Natural killer cell (primary cell): ENCODE measurements at regions not wholly inside any gene's neighbourhood (a gene's known extent, or its start where the extent isn't known, plus 50 kb on each side); places are given as distances from the start of the nearest gene placed in this dataset.

ENCODE experiments used
- ATAC-seq, 3 donors: fragments of 150-1000 bp in 2 of 3; fragments of 200-7000 bp in 1 of 3; cut with Tn5 transposase; 1 replicate in 1 of 3; 2 replicates in 2 of 3; pipeline ENCODE4 v1.10.0; 2021; ENCODE audit warnings: mild to moderate bottlenecking in 2 of 3, moderate library complexity in 2 of 3
- DNase-seq, 2 donors: peaks; one replicate each; pipeline versions ENCODE4 v3.0.0 to v3.0.0-alpha.2; 2013 to 2021; ENCODE audit warnings: mixed read lengths in 1 of 2
- H3K27ac ChIP-seq: one replicate; pipeline ENCODE4 v1.5.1; 2013; ENCODE audit warnings: mild to moderate bottlenecking, low read length
- H3K27me3 ChIP-seq: one replicate; pipeline ENCODE4 v1.6.1; 2013; ENCODE audit warnings: low read length; ENCODE audit not compliant: control insufficient read depth, insufficient read depth
- H3K36me3 ChIP-seq: one replicate; pipeline ENCODE4 v1.6.1; 2013; ENCODE audit warnings: low read length; ENCODE audit not compliant: control insufficient read depth, insufficient read depth
- H3K4me1 ChIP-seq: one replicate; pipeline ENCODE4 v1.6.1; 2013; ENCODE audit warnings: low read length; ENCODE audit not compliant: control insufficient read depth, insufficient read depth
- H3K4me3 ChIP-seq: one replicate; pipeline ENCODE4 v1.5.1; 2013; ENCODE audit warnings: low read length
- H3K9me3 ChIP-seq: one replicate; pipeline ENCODE4 v1.6.1; 2013; ENCODE audit warnings: low read length; ENCODE audit not compliant: control insufficient read depth, insufficient read depth
- H3K27ac Mint-ChIP-seq, 2 donors: one replicate each; pipeline ENCODE4 v1.8.0; 2022; ENCODE audit warnings: mild to moderate bottlenecking in 2 of 2, mixed read lengths in 2 of 2, moderate library complexity in 1 of 2
- H3K27me3 Mint-ChIP-seq, 2 donors: one replicate each; pipeline ENCODE4 v1.8.0; 2022; ENCODE audit warnings: low read depth in 2 of 2, mixed read lengths in 2 of 2
- H3K36me3 Mint-ChIP-seq: one replicate; pipeline ENCODE4 v1.8.0; 2022; ENCODE audit warnings: mixed read lengths
- H3K4me1 Mint-ChIP-seq, 2 donors: one replicate each; pipeline ENCODE4 v1.8.0; 2022; ENCODE audit warnings: mixed read lengths in 2 of 2
- H3K4me3 Mint-ChIP-seq: one replicate; pipeline ENCODE4 v1.8.0; 2022; ENCODE audit warnings: mild to moderate bottlenecking, moderate library complexity, mixed read lengths
- H3K9me3 Mint-ChIP-seq, 2 donors: one replicate each; pipeline ENCODE4 v1.8.0; 2022; ENCODE audit warnings: mixed read lengths in 2 of 2
- CTCF ChIP-seq: fragments of 200-600 bp; IDR thresholded peaks from one replicate; pipeline ENCODE4 v1.8.0; 2022; ENCODE audit warnings: antibody characterized with exemption
- WGBS: methylation state at CpG from one replicate; pipeline ENCODE4 v1.1.7; 2013; ENCODE audit warnings: missing lambda C conversion rate; ENCODE audit not compliant: insufficient coverage; 5-methylcytosine and 5-hydroxymethylcytosine counted together
- intact Hi-C: fragments of 100-400 bp; cut with micrococcal nuclease; formaldehyde crosslinking; loops from one replicate; pipeline ENCODE4 v1.14.2; 2022

- no peaks in the 10 kb centered on the region for H3K9me3 ChIP-seq
- H3K36me3 ChIP-seq, result no peaks in the 10 kb centered on the region
- H3K4me3 Mint-ChIP-seq, result no peak overlapping the region
- no peak overlapping the region for H3K4me3 ChIP-seq
- peaks cover 5 to 7% of the 10 kb centered on the region in 2 donors for H3K4me1 Mint-ChIP-seq
- no peaks in the 10 kb centered on the region for H3K27me3 Mint-ChIP-seq
- no peak for TF ChIP-seq CTCF
- ATAC-seq (no peak), DNase-seq (no peak)
- 81% methylated on average over 4 of the region's 5 CpGs for WGBS
- H3K4me1 ChIP-seq, result no peaks in the 10 kb centered on the region
- no peaks in the 10 kb centered on the region for H3K36me3 Mint-ChIP-seq
- no peaks in the 10 kb centered on the region for H3K27me3 ChIP-seq
- intact Hi-C loops, result loop anchor here (10.0 kb wide), 1 partner anchor 283 kb away; the partner anchor contains the start of gene RAP2B
- no peak overlapping the region for H3K27ac Mint-ChIP-seq
- no peak overlapping the region for H3K27ac ChIP-seq
- H3K9me3 Mint-ChIP-seq, result no peaks in the 10 kb centered on the region
These were observed 286.3 kb downstream of the RAP2B start for GRCh38 chr3:153448151-153448829.

GRCh38 chr3:153456833-153457545, 295.0 kb downstream of the RAP2B start:
- WGBS, result 73% methylated on average over 1 of the region's 2 CpGs
- Mint-ChIP-seq H3K36me3 (no peaks in the 10 kb centered on the region), H3K4me3 (no peak overlapping the region), H3K27me3 (peaks cover 0 to 12% of the 10 kb centered on the region in 2 donors), H3K9me3 (no peaks in the 10 kb centered on the region), H3K27ac (no peak overlapping the region), H3K4me1 (peaks cover under 1 to 2% of the 10 kb centered on the region in 2 donors)
- Histone ChIP-seq H3K36me3 (no peaks in the 10 kb centered on the region), H3K27ac (no peak overlapping the region), H3K4me3 (no peak overlapping the region), H3K4me1 (no peaks in the 10 kb centered on the region), H3K27me3 (no peaks in the 10 kb centered on the region), H3K9me3 (no peaks in the 10 kb centered on the region)
- TF ChIP-seq CTCF, result no peak
- intact Hi-C loops, result no loop called here
- DNase-seq (no peak), ATAC-seq (no peak)

GRCh38 chr3:153458881-153459280, 296.9 kb downstream of the RAP2B start:
- no peaks in the 10 kb centered on the region for H3K36me3 Mint-ChIP-seq

More at GRCh38 chr3:153458881-153459280, 296.9 kb downstream of the RAP2B start:
- Mint-ChIP-seq H3K27ac (no peak overlapping the region), H3K4me3 (no peak overlapping the region), H3K27me3 (peaks cover 0 to 12% of the 10 kb centered on the region in 2 donors), H3K4me1 (peaks cover 6% of the 10 kb centered on the region in 2 donors), H3K9me3 (no peaks in the 10 kb centered on the region)
- Histone ChIP-seq H3K36me3 (no peaks in the 10 kb centered on the region), H3K4me3 (no peak overlapping the region), H3K9me3 (no peaks in the 10 kb centered on the region), H3K27me3 (no peaks in the 10 kb centered on the region), H3K27ac (no peak overlapping the region), H3K4me1 (no peaks in the 10 kb centered on the region)
- ATAC-seq, result no peak
- intact Hi-C loops, result no loop called here
- TF ChIP-seq CTCF, result no peak
- WGBS, result 75% methylated on average over 1 of the region's 3 CpGs
- DNase-seq, result no peak
